ENCODE measurements at regions not wholly inside any gene's neighbourhood (a gene's known extent, or its start where the extent isn't known, plus 50 kb on each side); places are given as distances from the start of the nearest gene placed in this dataset.
"Not testable (repeated sequence)": the region's sequence is repeated elsewhere in the genome, so short reads cannot be mapped to it uniquely, and the experiment has no call there.

- H3K36me3 ChIP-seq (ENCODE audit: insufficient read depth, low read length): no peaks in the 10 kb centered on the region
- no peaks in the 10 kb centered on the region for H3K79me2 ChIP-seq (ENCODE audit: insufficient read depth, low read length)
- no peak overlapping the region for H2AFZ ChIP-seq (ENCODE audit: low read length)
- no peaks in the 10 kb centered on the region for H3K9me2 ChIP-seq (replicated peaks; ENCODE audit: low read depth, low read length)
- no peaks in the 10 kb centered on the region for H4K20me1 ChIP-seq (ENCODE audit: insufficient read depth, low read length, poor library complexity, severe bottlenecking)
- no peaks in the 10 kb centered on the region for H3K9me3 ChIP-seq (ENCODE audit: insufficient read depth, low read depth, low read length)
- H3K27me3 ChIP-seq (ENCODE audit: insufficient read depth, low read length, poor library complexity, severe bottlenecking): no peaks in the 10 kb centered on the region
- no peak overlapping the region for H3K4me2 ChIP-seq (ENCODE audit: low read depth, low read length, poor library complexity, severe bottlenecking)
- no peak overlapping the region for H3K9ac ChIP-seq (ENCODE audit: low read depth, low read length, poor library complexity, severe bottlenecking)
- TF ChIP-seq, protein P1, sequence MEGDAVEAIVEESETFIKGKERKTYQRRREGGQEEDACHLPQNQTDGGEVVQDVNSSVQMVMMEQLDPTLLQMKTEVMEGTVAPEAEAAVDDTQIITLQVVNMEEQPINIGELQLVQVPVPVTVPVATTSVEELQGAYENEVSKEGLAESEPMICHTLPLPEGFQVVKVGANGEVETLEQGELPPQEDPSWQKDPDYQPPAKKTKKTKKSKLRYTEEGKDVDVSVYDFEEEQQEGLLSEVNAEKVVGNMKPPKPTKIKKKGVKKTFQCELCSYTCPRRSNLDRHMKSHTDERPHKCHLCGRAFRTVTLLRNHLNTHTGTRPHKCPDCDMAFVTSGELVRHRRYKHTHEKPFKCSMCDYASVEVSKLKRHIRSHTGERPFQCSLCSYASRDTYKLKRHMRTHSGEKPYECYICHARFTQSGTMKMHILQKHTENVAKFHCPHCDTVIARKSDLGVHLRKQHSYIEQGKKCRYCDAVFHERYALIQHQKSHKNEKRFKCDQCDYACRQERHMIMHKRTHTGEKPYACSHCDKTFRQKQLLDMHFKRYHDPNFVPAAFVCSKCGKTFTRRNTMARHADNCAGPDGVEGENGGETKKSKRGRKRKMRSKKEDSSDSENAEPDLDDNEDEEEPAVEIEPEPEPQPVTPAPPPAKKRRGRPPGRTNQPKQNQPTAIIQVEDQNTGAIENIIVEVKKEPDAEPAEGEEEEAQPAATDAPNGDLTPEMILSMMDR (conservative IDR thresholded peaks at IDR 0.05; ENCODE audit: low read length): no peak
- TF ChIP-seq EZH2phosphoT487 (IDR thresholded peaks at IDR 0.05; ENCODE audit: borderline replicate concordance): no peak
- no peak overlapping the region for H3K4me3 ChIP-seq (ENCODE audit: low read length, poor library complexity, severe bottlenecking)
- no peaks in the 10 kb centered on the region for H3F3A ChIP-seq (ENCODE audit: low read depth)
- H3K4me1 ChIP-seq (ENCODE audit: insufficient read depth, low read length, poor library complexity, severe bottlenecking): no peaks in the 10 kb centered on the region
Observed at GRCh38 chr9:30622561-30622960, 1761.9 kb upstream of the ACO1 start.

DNA sequence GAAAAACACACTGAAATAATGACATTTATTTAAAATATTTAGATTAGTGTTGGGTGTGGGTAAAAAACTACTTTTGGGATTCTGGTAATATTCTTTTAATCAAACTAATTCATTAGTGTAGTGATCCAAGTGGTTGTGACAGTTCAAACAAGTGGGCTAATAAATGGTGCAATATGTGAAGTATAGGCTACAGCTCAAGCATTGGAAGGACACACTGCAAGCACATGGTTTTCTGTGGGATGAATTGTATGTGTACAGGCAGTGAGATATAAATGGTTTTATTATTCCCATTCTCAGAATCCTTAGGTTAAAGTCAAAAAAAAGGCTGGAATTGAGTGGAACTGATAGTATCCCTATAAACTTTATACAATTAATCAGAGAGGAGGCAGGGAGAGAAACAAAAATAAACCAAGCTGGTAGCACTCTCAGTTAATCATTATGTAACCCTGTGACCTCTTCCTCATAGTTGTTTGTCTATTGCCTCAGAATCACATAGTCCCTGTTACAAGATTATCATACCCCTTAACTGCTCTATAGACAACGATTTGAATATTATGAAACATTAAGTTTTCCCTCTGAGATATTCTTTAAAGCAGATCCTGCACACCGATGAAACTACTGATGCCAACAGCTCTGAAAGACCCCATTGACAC lies 1755.4 kb upstream of the ACO1 start:
- Histone ChIP-seq H3F3A (ENCODE audit: low read depth) (no peaks in the 10 kb centered on the region), H3K4me1 (ENCODE audit: insufficient read depth, low read length, poor library complexity, severe bottlenecking) (no peaks in the 10 kb centered on the region), H3K79me2 (ENCODE audit: insufficient read depth, low read length) (no peaks in the 10 kb centered on the region), H3K27me3 (ENCODE audit: insufficient read depth, low read length, poor library complexity, severe bottlenecking) (no peaks in the 10 kb centered on the region), H4K20me1 (ENCODE audit: insufficient read depth, low read length, poor library complexity, severe bottlenecking) (no peaks in the 10 kb centered on the region), H3K4me3 (ENCODE audit: low read length, poor library complexity, severe bottlenecking) (no peak overlapping the region), H2AFZ (ENCODE audit: low read length) (no peak overlapping the region), H3K9me3 (ENCODE audit: insufficient read depth, low read depth, low read length) (no peaks in the 10 kb centered on the region), H3K9ac (ENCODE audit: low read depth, low read length, poor library complexity, severe bottlenecking) (no peak overlapping the region), H3K9me2 (replicated peaks; ENCODE audit: low read depth, low read length) (no peaks in the 10 kb centered on the region), H3K36me3 (ENCODE audit: insufficient read depth, low read length) (no peaks in the 10 kb centered on the region), H3K4me2 (ENCODE audit: low read depth, low read length, poor library complexity, severe bottlenecking) (no peak overlapping the region)
- no peak for TF ChIP-seq EZH2phosphoT487 (IDR thresholded peaks at IDR 0.05; ENCODE audit: borderline replicate concordance)
- TF ChIP-seq, protein P1 (conservative IDR thresholded peaks at IDR 0.05; ENCODE audit: low read length): no peak

GRCh38 chr9:30630459-30630858 lies 1754.0 kb upstream of the ACO1 start:
- Histone ChIP-seq H3K9me2 (replicated peaks; ENCODE audit: low read depth, low read length) (no peaks in the 10 kb centered on the region), H3K79me2 (ENCODE audit: insufficient read depth, low read length) (no peaks in the 10 kb centered on the region), H3K36me3 (ENCODE audit: insufficient read depth, low read length) (no peaks in the 10 kb centered on the region), H3K4me3 (ENCODE audit: low read length, poor library complexity, severe bottlenecking) (no peak overlapping the region), H3K9me3 (ENCODE audit: insufficient read depth, low read depth, low read length) (no peaks in the 10 kb centered on the region), H3K4me1 (ENCODE audit: insufficient read depth, low read length, poor library complexity, severe bottlenecking) (no peaks in the 10 kb centered on the region), H3F3A (ENCODE audit: low read depth) (no peaks in the 10 kb centered on the region), H3K9ac (ENCODE audit: low read depth, low read length, poor library complexity, severe bottlenecking) (no peak overlapping the region), H4K20me1 (ENCODE audit: insufficient read depth, low read length, poor library complexity, severe bottlenecking) (no peaks in the 10 kb centered on the region), H2AFZ (ENCODE audit: low read length) (no peak overlapping the region), H3K4me2 (ENCODE audit: low read depth, low read length, poor library complexity, severe bottlenecking) (no peak overlapping the region), H3K27me3 (ENCODE audit: insufficient read depth, low read length, poor library complexity, severe bottlenecking) (no peaks in the 10 kb centered on the region)
- TF ChIP-seq EZH2phosphoT487 (IDR thresholded peaks at IDR 0.05; ENCODE audit: borderline replicate concordance): no peak
- TF ChIP-seq, protein P1 (conservative IDR thresholded peaks at IDR 0.05; ENCODE audit: low read length): no peak

GRCh38 chr9:30646639-30647038 lies 1737.8 kb upstream of the ACO1 start:
- not testable (repeated sequence) for H3K9me3 ChIP-seq (ENCODE audit: insufficient read depth, low read depth, low read length); H3K9me2 ChIP-seq (replicated peaks; ENCODE audit: low read depth, low read length); H3K9ac ChIP-seq (ENCODE audit: low read depth, low read length, poor library complexity, severe bottlenecking); H3F3A ChIP-seq (ENCODE audit: low read depth); H2AFZ ChIP-seq (ENCODE audit: low read length); H3K4me2 ChIP-seq (ENCODE audit: low read depth, low read length, poor library complexity, severe bottlenecking); H3K36me3 ChIP-seq (ENCODE audit: insufficient read depth, low read length); H3K4me3 ChIP-seq (ENCODE audit: low read length, poor library complexity, severe bottlenecking); H3K79me2 ChIP-seq (ENCODE audit: insufficient read depth, low read length); H3K4me1 ChIP-seq (ENCODE audit: insufficient read depth, low read length, poor library complexity, severe bottlenecking); H3K27me3 ChIP-seq (ENCODE audit: insufficient read depth, low read length, poor library complexity, severe bottlenecking); H4K20me1 ChIP-seq (ENCODE audit: insufficient read depth, low read length, poor library complexity, severe bottlenecking)

Data from Loucy (cell line).